ENCODE measurements at regions not wholly inside any gene's neighbourhood (a gene's known extent, or its start where the extent isn't known, plus 50 kb on each side); places are given as distances from the start of the nearest gene placed in this dataset.

- no peak for DNase-seq (ENCODE audit: extremely low read depth in 1 of 11, low read depth in 9 of 11, low spot score in 4 of 11)
Observed at GRCh38 chr4:129342819-129343408, 247.0 kb downstream of the C4orf33 start.

DNA sequence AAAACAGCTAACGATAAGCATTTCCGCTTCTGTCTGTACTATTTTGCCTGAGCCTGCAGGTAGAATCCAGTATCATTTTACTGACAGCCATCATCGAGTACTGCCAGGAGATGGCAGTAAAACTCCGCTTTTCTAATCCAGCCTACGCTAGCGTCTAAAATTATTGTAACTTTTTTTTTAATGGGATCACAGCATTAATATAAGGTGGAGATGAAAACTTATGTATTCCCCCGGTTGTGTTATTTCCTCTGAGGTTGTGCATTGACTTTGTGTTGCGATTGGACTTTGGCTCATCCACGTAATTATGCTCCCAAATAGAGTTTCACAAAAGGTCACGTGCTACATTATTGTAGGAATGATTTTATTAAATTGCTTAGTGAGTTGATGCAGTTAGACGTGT, 248.1 kb downstream of the C4orf33 start:
- DNase-seq (ENCODE audit: extremely low read depth in 1 of 11, low read depth in 9 of 11, low spot score in 4 of 11) = peak in 4 of 11 donors; percentile 23 to 37 (median 28)

DNA sequence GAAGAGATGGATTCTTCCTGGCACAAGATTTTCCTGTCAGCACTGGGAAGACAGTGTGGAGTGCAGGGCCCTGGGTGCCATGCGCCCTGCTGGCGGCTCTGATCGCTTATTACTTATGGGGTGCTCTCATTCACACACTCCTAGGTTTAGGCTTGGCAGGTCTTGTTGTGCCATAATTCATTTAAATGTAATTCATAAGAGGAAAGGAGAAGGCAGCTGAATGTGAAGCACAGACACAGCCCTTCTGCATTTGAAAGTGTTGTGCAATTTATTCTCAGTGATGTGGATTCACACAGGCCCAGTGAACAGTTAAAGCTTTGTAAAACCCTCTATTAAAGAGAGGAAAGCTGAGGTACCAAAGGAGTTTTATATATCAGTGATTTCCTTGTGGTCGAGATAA, 249.7 kb downstream of the C4orf33 start:
- DNase-seq (ENCODE audit: extremely low read depth in 1 of 11, low read depth in 9 of 11, low spot score in 4 of 11) = no peak

DNA sequence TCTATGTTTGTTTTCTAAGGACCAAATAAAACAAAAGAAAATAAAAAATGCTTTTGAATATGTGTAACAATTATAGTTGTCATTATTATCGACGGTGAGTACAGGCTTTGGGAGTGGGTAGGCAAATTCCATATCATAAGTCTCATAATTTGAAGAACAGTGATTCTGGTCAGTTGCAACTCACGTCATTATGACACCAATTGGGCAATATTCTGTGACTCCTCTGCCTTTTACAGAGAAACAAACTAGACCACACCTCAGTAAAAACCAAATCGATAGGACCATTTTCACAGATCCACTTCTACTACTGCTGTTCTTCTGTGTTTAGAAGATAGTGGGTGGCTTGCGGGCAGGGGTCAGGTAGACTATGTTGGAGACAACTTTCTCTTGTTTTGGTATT, 250.1 kb downstream of the C4orf33 start:
- DNase-seq (ENCODE audit: extremely low read depth in 1 of 11, low read depth in 9 of 11, low spot score in 4 of 11) = no peak

GRCh38 chr4:129346734-129347133, 250.8 kb downstream of the C4orf33 start:
- DNase-seq (ENCODE audit: extremely low read depth in 1 of 11, low read depth in 9 of 11, low spot score in 4 of 11) = no peak

- DNase-seq (ENCODE audit: extremely low read depth in 1 of 11, low read depth in 9 of 11, low spot score in 4 of 11) = peak in 1 of 11 donors; percentile 27
Observed at GRCh38 chr4:129350834-129351721, 255.1 kb downstream of the C4orf33 start.

DNA sequence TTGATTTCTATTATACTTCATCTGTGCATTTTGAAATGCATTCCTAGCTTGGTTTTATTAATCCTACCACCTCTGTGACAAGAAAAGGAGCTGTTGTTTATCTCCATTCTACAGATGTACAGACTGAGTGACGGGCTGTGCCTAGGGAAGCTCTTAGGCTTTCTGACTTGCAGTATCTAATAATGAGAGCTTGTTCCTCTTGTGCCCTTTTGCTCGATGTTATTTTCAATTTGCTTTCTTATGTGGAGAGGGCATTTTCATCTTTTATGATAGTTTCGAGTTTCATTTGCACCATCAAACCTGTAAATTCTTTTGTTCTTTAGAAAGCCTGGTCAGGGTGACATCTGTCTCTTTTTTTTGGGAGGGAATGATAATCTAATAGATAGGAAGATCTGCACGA, 256.5 kb downstream of the C4orf33 start:
- no peak for DNase-seq (ENCODE audit: extremely low read depth in 1 of 11, low read depth in 9 of 11, low spot score in 4 of 11)

- DNase-seq (ENCODE audit: extremely low read depth in 1 of 11, low read depth in 9 of 11, low spot score in 4 of 11) = no peak
Observed at GRCh38 chr4:129353490-129353889, 257.5 kb downstream of the C4orf33 start.

GRCh38 chr4:129355031-129355430, 259.1 kb downstream of the C4orf33 start:
- DNase-seq (ENCODE audit: extremely low read depth in 1 of 11, low read depth in 9 of 11, low spot score in 4 of 11) = no peak

DNA sequence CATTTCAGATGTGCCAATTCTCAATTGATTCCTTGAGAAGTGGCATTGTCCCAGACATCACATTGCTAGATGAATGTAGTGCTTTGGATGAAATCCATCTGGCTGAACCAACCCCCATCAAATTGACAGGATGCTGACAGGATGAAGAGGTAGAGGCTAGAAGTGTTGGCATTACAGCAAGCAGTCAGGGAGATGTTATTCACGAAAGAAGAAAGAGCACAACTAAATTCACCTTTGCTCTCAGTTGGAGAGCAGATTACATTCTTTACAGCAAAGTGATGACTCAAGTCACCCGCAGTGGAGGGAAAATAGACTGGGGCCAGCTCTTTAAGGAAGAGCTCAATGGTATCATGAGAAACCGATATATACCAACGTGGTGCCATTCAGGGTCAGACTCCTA, 259.6 kb downstream of the C4orf33 start:
- DNase-seq (ENCODE audit: extremely low read depth in 1 of 11, low read depth in 9 of 11, low spot score in 4 of 11) = no peak

GRCh38 chr4:129358571-129358970, 262.6 kb downstream of the C4orf33 start:
- DNase-seq (ENCODE audit: extremely low read depth in 1 of 11, low read depth in 9 of 11, low spot score in 4 of 11) = no peak

GRCh38 chr4:129359461-129359860, 263.5 kb downstream of the C4orf33 start:
- no peak for DNase-seq (ENCODE audit: extremely low read depth in 1 of 11, low read depth in 9 of 11, low spot score in 4 of 11)

- peak; percentile 52 to 81 (median 67) for DNase-seq (ENCODE audit: extremely low read depth in 1 of 11, low read depth in 9 of 11, low spot score in 4 of 11)
Observed at GRCh38 chr4:129362691-129363274, 266.8 kb downstream of the C4orf33 start.

GRCh38 chr4:129364747-129365452, 268.9 kb downstream of the C4orf33 start:
- DNase-seq (ENCODE audit: extremely low read depth in 1 of 11, low read depth in 9 of 11, low spot score in 4 of 11) = no peak

DNA sequence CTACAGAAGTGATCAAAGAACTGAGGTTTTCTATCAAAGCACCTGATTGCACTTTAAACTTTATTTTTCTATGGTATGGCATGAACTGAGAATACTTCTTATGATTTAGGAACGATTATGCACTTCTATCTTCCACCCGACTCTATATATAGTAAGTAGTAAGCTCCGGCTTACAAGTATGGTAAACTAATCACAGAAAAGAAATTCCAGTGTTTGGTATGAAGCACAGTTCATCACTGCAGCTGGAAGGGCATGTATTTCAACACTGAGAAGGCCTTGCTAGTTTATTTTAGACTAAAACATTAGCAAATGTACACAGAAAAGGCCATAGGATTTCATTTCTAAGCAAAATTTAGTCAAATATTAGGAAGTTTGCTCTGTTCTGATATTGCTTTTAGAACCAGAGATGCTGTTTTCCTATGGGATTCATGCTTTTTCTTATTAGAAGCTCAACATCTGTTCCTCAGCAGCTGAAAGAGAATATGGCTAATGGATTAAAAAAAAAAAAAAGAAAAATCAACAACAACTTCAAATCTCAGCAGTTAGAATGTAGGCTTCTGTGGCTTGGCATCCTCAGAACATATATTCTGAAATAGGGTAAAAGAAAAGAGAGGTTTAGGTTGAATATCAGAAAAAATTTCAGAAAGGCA, 273.5 kb downstream of the C4orf33 start:
- DNase-seq (ENCODE audit: extremely low read depth in 1 of 11, low read depth in 9 of 11, low spot score in 4 of 11) = no peak

DNA sequence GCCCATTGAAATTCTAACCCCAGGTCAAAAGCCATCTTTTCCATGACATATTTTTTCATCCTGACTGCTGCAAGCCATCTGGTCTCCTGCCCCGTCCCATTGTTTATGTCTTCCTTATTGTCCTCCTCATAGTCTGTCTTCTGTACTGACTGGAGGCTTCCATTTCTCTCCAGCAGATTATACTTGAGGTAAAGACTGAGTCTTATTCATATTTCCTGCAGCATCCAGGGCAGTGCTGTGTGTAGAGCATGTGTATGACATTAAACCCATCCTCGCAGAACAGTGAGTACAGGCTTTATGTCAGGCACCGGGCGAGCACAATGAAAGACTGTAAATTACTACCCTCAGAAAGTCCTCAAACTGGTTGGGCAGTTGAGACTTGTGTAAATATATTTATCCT, 275.1 kb downstream of the C4orf33 start:
- DNase-seq (ENCODE audit: extremely low read depth in 1 of 11, low read depth in 9 of 11, low spot score in 4 of 11) = no peak

- DNase-seq (ENCODE audit: extremely low read depth in 1 of 11, low read depth in 9 of 11, low spot score in 4 of 11) = no peak
Observed at GRCh38 chr4:129371926-129372325, 276.0 kb downstream of the C4orf33 start.

GRCh38 chr4:129377131-129377845, 281.3 kb downstream of the C4orf33 start:
- no peak for DNase-seq (ENCODE audit: extremely low read depth in 1 of 11, low read depth in 9 of 11, low spot score in 4 of 11)

DNA sequence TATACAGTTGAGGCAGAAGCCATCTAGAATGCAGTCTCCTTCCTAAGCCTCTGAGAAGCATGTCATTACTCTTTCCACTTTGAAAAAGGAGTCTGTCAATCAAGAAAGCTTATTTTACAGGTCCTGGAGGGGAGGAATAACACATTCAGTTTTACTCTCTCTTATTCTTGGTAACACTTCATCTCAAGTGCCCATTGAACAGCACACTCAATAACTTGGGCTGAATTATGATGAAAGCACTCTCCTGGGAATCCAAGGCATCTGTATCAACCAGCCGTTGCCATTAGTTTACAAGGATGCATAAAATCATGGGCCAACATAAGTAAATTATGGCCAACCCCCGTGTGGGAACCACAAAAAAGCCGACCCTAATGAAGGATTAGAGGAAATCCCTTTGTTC, 282.4 kb downstream of the C4orf33 start:
- no peak for DNase-seq (ENCODE audit: extremely low read depth in 1 of 11, low read depth in 9 of 11, low spot score in 4 of 11)

Data from renal cortex interstitium (tissue), 11 donors.